ENCODE measurements at regions not wholly inside any gene's neighbourhood (a gene's known extent, or its start where the extent isn't known, plus 50 kb on each side); places are given as distances from the start of the nearest gene placed in this dataset.

- no peak for ATAC-seq (ENCODE audit: low read depth)
- ChIA-PET POLR2A (no interaction called here), CTCF (no interaction called here)
- Mint-ChIP-seq H3K4me1 (no peaks in the 10 kb centered on the region), H3K9me3 (peaks cover 3% of the 10 kb centered on the region), H3K27me3 (no peaks in the 10 kb centered on the region), H3K27ac (no peak overlapping the region), H3K36me3 (ENCODE audit: low read depth) (no peaks in the 10 kb centered on the region), H3K4me3 (no peak overlapping the region)
- intact Hi-C loops (cut with micrococcal nuclease) = no loop called here
- TF ChIP-seq CTCF (IDR thresholded peaks at IDR 0.05) = no peak
- no peak for DNase-seq
These were observed 591.5 kb downstream of the PPARGC1A start for GRCh38 chr4:23298371-23298770.

GRCh38 chr4:23297327-23297726 is 592.5 kb downstream of the PPARGC1A start:
- ATAC-seq (ENCODE audit: low read depth) (no peak), DNase-seq (no peak)
- ChIA-PET POLR2A (interaction anchor here (0.5 kb wide), 1 partner anchor 190 kb away, joined by 3 read pairs; no protein-coding TSS in a partner anchor), CTCF (no interaction called here)
- H3K9me3 Mint-ChIP-seq = no peaks in the 10 kb centered on the region
- H3K27me3 Mint-ChIP-seq = no peaks in the 10 kb centered on the region
- no peak overlapping the region for H3K4me3 Mint-ChIP-seq
- no peak for TF ChIP-seq CTCF (IDR thresholded peaks at IDR 0.05)
- intact Hi-C loops (cut with micrococcal nuclease) = no loop called here
- no peaks in the 10 kb centered on the region for H3K36me3 Mint-ChIP-seq (ENCODE audit: low read depth)
- no peak overlapping the region for H3K27ac Mint-ChIP-seq
- H3K4me1 Mint-ChIP-seq = no peaks in the 10 kb centered on the region

- ChIA-PET POLR2A (no interaction called here), CTCF (no interaction called here)
- ATAC-seq (ENCODE audit: low read depth) = no peak
- peaks cover 4% of the 10 kb centered on the region for H3K9me3 Mint-ChIP-seq
- no peak overlapping the region for H3K4me3 Mint-ChIP-seq
- no peak overlapping the region for H3K27ac Mint-ChIP-seq
- DNase-seq = no peak
- H3K36me3 Mint-ChIP-seq (ENCODE audit: low read depth) = no peaks in the 10 kb centered on the region
- H3K4me1 Mint-ChIP-seq = peaks cover 2% of the 10 kb centered on the region
- H3K27me3 Mint-ChIP-seq = no peaks in the 10 kb centered on the region
- TF ChIP-seq CTCF (IDR thresholded peaks at IDR 0.05) = no peak
- intact Hi-C loops (cut with micrococcal nuclease) = no loop called here
These were observed 598.4 kb downstream of the GBA3 start for GRCh38 chr4:23291139-23291538.

GRCh38 chr4:23290656-23291055 is 597.9 kb downstream of the GBA3 start:
- H3K4me3 Mint-ChIP-seq = no peak overlapping the region
- H3K27ac Mint-ChIP-seq = no peak overlapping the region
- POLR2A ChIA-PET = no interaction called here
- DNase-seq (no peak), ATAC-seq (ENCODE audit: low read depth) (no peak)
- H3K36me3 Mint-ChIP-seq (ENCODE audit: low read depth) = no peaks in the 10 kb centered on the region
- CTCF ChIA-PET = no interaction called here
- intact Hi-C loops (cut with micrococcal nuclease) = no loop called here
- no peak for TF ChIP-seq CTCF (IDR thresholded peaks at IDR 0.05)
- peaks cover 4% of the 10 kb centered on the region for H3K9me3 Mint-ChIP-seq
- H3K4me1 Mint-ChIP-seq = peaks cover 2% of the 10 kb centered on the region
- H3K27me3 Mint-ChIP-seq = no peaks in the 10 kb centered on the region

- DNase-seq = no peak
- no peaks in the 10 kb centered on the region for H3K27me3 Mint-ChIP-seq
- intact Hi-C loops (cut with micrococcal nuclease) = no loop called here
- ATAC-seq (ENCODE audit: low read depth) = no peak
- no peaks in the 10 kb centered on the region for H3K4me1 Mint-ChIP-seq
- ChIA-PET CTCF (no interaction called here), POLR2A (no interaction called here)
- no peaks in the 10 kb centered on the region for H3K36me3 Mint-ChIP-seq (ENCODE audit: low read depth)
- H3K9me3 Mint-ChIP-seq = peaks cover 3% of the 10 kb centered on the region
- no peak overlapping the region for H3K4me3 Mint-ChIP-seq
- TF ChIP-seq CTCF (IDR thresholded peaks at IDR 0.05) = no peak
- no peak overlapping the region for H3K27ac Mint-ChIP-seq
These were observed 586.7 kb downstream of the GBA3 start for GRCh38 chr4:23279377-23279986.

Data from activated B cell treated with CpG ODN at 0.5 μM for 24 hours (primary cell).